H1 (cell line): ENCODE measurements at regions not wholly inside any gene's neighbourhood (a gene's known extent, or its start where the extent isn't known, plus 50 kb on each side); places are given as distances from the start of the nearest gene placed in this dataset.

Experiments used
- TAF1 ChIP-seq: IDR thresholded peaks from 2 replicates; pipeline ENCODE4 v1.6.1; 2011; ENCODE audit warnings: mild to moderate bottlenecking, low read depth, low read length
- TF ChIP-seq, protein P1 (sequence below): IDR thresholded peaks from 2 replicates; pipeline ENCODE4 v1.6.1; 2012; ENCODE audit warnings: inconsistent platforms

DNA sequence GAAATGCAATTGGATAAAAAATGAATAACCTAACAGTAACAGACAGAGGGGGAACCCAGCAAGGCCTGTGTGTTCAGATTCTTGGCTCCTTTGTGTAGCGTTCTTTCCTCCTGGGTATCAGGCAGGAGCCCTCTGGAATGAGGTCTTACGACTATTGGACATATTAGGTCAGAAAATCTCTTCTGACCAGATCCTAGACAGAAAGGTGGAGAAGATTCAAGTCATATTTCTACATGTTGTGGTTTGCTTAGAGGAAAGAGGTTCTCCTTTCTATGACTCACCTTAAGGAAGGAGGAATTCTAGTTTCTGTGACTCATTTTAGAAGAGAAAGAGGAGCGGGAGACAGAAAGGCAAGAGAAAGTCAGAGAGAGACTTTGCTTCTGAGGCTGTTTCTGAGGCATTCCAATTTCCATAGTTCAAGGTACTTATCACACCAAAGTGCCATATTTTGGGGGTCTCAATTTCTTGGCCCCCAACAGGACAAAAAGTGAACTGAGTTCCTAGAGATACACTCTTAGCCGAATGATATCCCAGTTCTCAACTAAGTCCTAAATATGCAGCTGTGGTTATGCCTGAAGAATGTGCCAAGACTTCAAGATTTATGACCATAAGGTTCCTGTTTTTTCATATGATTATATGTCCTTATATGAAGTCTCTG, 618.6 kb downstream of the ZEB2 start (continued):
- TF ChIP-seq TAF1: no peak
- TF ChIP-seq, protein P1, sequence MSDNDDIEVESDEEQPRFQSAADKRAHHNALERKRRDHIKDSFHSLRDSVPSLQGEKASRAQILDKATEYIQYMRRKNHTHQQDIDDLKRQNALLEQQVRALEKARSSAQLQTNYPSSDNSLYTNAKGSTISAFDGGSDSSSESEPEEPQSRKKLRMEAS: no peak
